SK-N-SH treated with all-trans-retinoic acid at 6 μM for 48 hours (cell line): ENCODE measurements at regions not wholly inside any gene's neighbourhood (a gene's known extent, or its start where the extent isn't known, plus 50 kb on each side); places are given as distances from the start of the nearest gene placed in this dataset.

ENCODE experiments used
- ATAC-seq: fragments of 200-7000 bp; cut with Tn5 transposase; 3 replicates; pipeline ENCODE4 v1.9.1; 2020; ENCODE audit warnings: mild to moderate bottlenecking, moderate library complexity
- ARNTL ChIP-seq: fragments of 450-650 bp; formaldehyde crosslinking; IDR thresholded peaks from 2 replicates; pipeline ENCODE4 v1.5.0; 2020; ENCODE audit warnings: low read depth, mild to moderate bottlenecking, moderate library complexity, borderline replicate concordance
- CSDC2 ChIP-seq: fragments of 250-450 bp; sonication (Bioruptor Pico); IDR thresholded peaks from 2 replicates; pipeline ENCODE4 v1.5.0; 2020; ENCODE audit warnings: mild to moderate bottlenecking, moderate library complexity
- ESRRG ChIP-seq: fragments of 250-450 bp; sonication (Bioruptor Pico); IDR thresholded peaks from 2 replicates; pipeline ENCODE4 v1.6.1; 2021; ENCODE audit warnings: mild to moderate bottlenecking
- ISL1 ChIP-seq: fragments of 250-450 bp; sonication (Bioruptor Pico); IDR thresholded peaks from 2 replicates; pipeline ENCODE4 v2.1.2; 2022; ENCODE audit warnings: mild to moderate bottlenecking, moderate library complexity
- OSR1 ChIP-seq: fragments of 250-450 bp; sonication (Bioruptor Pico); IDR thresholded peaks from 2 replicates; pipeline ENCODE4 v1.8.0; 2022; ENCODE audit warnings: moderate library complexity, mild to moderate bottlenecking, inconsistent platforms
- PPARA ChIP-seq: fragments of 250-450 bp; sonication (Bioruptor Pico); IDR thresholded peaks from 2 replicates; pipeline ENCODE4 v1.5.0; 2020; ENCODE audit warnings: mild to moderate bottlenecking, borderline replicate concordance
- RARB ChIP-seq: fragments of 250-450 bp; sonication (Bioruptor Pico); IDR thresholded peaks from 2 replicates; pipeline ENCODE4 v1.8.0; 2021; ENCODE audit warnings: mild to moderate bottlenecking, moderate library complexity
- SNAI2 ChIP-seq: fragments of 250-450 bp; sonication (Bioruptor Pico); IDR thresholded peaks from 2 replicates; pipeline ENCODE4 v1.5.0; 2020; ENCODE audit warnings: mild to moderate bottlenecking, moderate library complexity
- TCF4 ChIP-seq: fragments of 250-450 bp; sonication (Bioruptor Pico); IDR thresholded peaks from 2 replicates; pipeline ENCODE4 v1.8.0; 2021; ENCODE audit warnings: mild to moderate bottlenecking, moderate library complexity, borderline replicate concordance
- TOX ChIP-seq: fragments of 250-450 bp; sonication (Bioruptor Pico); IDR thresholded peaks from 2 replicates; pipeline ENCODE4 v1.8.0; 2021; ENCODE audit warnings: mild to moderate bottlenecking, moderate library complexity, borderline replicate concordance
- ZFP3 ChIP-seq: fragments of 250-450 bp; sonication (Bioruptor Pico); IDR thresholded peaks from 2 replicates; pipeline ENCODE4 v1.5.0; 2020; ENCODE audit warnings: mild to moderate bottlenecking, moderate library complexity
- ZFP30 ChIP-seq: fragments of 450-650 bp; formaldehyde crosslinking; IDR thresholded peaks from 2 replicates; pipeline ENCODE4 v1.5.0; 2022; ENCODE audit warnings: mild to moderate bottlenecking, moderate library complexity
- ZNF565 ChIP-seq: fragments of 450-650 bp; formaldehyde crosslinking; conservative IDR thresholded peaks from 2 replicates; pipeline ENCODE4 v1.5.0; 2020; ENCODE audit warnings: low read depth, mild to moderate bottlenecking, moderate library complexity
- ZNF70 ChIP-seq: fragments of 450-650 bp; formaldehyde crosslinking; IDR thresholded peaks from 2 replicates; pipeline ENCODE4 v1.5.0; 2020; ENCODE audit warnings: mild to moderate bottlenecking, moderate library complexity
- ZNF8 ChIP-seq: fragments of 450-650 bp; formaldehyde crosslinking; IDR thresholded peaks from 2 replicates; pipeline ENCODE4 v1.5.0; 2020; ENCODE audit warnings: mild to moderate bottlenecking, moderate library complexity
- TF ChIP-seq, protein P1 (sequence below): fragments of 250-450 bp; sonication (Bioruptor Pico); IDR thresholded peaks from 2 replicates; pipeline ENCODE4 v1.5.1; 2020; ENCODE audit warnings: low read depth, mild to moderate bottlenecking, moderate library complexity
- TF ChIP-seq, protein P2 (sequence below): fragments of 250-450 bp; sonication (Bioruptor Pico); IDR thresholded peaks from 2 replicates; pipeline ENCODE4 v1.5.0; 2020; ENCODE audit warnings: mild to moderate bottlenecking, moderate library complexity
- TF ChIP-seq, protein P3 (sequence below): fragments of 250-450 bp; sonication (Bioruptor Pico); IDR thresholded peaks from 2 replicates; pipeline ENCODE4 v1.5.1; 2021; ENCODE audit warnings: mild to moderate bottlenecking, moderate library complexity
- TF ChIP-seq, protein P4 (sequence below): fragments of 250-450 bp; sonication (Bioruptor Pico); IDR thresholded peaks from 2 replicates; pipeline ENCODE4 v1.8.0; 2021; ENCODE audit warnings: low read depth, mild to moderate bottlenecking, moderate library complexity, borderline replicate concordance
- TF ChIP-seq, protein P5 (sequence below): fragments of 250-450 bp; sonication (Bioruptor Pico); IDR thresholded peaks from 2 replicates; pipeline ENCODE4 v1.8.0; 2020; ENCODE audit warnings: mild to moderate bottlenecking, moderate library complexity, borderline replicate concordance

DNA sequence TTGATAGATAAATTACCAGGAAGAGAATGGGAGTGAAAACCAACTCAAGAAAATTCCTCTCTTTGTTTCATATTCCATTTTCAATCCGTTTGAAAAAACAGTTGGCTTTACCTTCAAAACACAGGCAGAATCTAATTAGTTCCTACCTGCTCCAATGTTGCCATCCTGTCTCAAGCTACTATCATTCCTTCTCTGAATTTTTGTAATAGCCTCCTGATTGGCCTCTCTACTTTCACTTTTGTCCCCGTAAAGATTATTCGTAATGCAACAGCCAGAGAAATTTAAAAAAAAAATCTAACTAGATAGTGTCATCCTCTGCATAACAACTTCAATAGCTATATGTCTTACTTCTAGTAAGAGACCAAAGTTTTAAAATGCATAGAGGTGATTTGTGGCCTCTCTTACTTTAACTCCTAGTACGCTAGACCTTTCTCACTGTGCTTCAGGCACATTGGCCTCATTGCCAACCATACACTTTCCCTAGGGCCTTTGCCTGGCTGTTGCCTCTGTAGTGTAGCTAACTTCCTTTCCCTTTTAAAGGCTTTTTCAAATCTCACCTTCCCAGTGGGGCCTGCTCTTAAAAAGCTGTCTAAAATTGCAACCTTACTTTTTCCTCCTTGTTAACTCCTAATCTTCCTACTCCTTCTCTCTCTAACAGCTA is 311.3 kb upstream of the GRIN3A start (continued):
- TF ChIP-seq RARB (CRISPR knock-in tag) = no peak
- no peak for TF ChIP-seq ZNF8 (CRISPR knock-in tag)
- TF ChIP-seq ZFP30 = no peak
- TF ChIP-seq, all 23 proteins: peak for 0

DNA sequence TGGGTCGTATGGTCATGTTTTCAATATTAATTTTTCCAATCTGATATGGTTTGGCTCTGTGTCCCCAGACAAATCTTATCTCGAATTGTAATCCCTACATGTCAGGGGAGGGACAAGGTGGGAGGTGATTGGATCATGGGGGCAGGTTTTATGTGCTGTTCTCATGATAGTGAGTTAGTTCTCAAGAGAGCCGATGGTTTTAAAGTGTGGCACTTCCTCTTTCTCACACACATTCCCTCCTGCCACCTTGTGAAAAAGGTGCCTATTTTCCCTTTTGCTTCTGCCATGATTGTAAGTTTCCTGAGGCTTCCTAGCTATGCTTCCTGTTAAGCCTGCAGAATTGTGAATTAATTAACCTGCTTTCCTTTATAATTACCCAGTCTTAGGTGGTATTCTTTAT is 309.1 kb upstream of the GRIN3A start:
- no peak for ATAC-seq
- no peak for TF ChIP-seq OSR1 (CRISPR knock-in tag)
- TF ChIP-seq ZNF565 (CRISPR knock-in tag) = no peak
- no peak for TF ChIP-seq ZNF70
- TF ChIP-seq, protein P1, sequence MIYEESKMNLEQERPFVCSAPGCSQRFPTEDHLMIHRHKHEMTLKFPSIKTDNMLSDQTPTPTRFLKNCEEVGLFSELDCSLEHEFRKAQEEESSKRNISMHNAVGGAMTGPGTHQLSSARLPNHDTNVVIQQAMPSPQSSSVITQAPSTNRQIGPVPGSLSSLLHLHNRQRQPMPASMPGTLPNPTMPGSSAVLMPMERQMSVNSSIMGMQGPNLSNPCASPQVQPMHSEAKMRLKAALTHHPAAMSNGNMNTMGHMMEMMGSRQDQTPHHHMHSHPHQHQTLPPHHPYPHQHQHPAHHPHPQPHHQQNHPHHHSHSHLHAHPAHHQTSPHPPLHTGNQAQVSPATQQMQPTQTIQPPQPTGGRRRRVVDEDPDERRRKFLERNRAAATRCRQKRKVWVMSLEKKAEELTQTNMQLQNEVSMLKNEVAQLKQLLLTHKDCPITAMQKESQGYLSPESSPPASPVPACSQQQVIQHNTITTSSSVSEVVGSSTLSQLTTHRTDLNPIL (CRISPR knock-in tag) = no peak
- TF ChIP-seq, protein P2, sequence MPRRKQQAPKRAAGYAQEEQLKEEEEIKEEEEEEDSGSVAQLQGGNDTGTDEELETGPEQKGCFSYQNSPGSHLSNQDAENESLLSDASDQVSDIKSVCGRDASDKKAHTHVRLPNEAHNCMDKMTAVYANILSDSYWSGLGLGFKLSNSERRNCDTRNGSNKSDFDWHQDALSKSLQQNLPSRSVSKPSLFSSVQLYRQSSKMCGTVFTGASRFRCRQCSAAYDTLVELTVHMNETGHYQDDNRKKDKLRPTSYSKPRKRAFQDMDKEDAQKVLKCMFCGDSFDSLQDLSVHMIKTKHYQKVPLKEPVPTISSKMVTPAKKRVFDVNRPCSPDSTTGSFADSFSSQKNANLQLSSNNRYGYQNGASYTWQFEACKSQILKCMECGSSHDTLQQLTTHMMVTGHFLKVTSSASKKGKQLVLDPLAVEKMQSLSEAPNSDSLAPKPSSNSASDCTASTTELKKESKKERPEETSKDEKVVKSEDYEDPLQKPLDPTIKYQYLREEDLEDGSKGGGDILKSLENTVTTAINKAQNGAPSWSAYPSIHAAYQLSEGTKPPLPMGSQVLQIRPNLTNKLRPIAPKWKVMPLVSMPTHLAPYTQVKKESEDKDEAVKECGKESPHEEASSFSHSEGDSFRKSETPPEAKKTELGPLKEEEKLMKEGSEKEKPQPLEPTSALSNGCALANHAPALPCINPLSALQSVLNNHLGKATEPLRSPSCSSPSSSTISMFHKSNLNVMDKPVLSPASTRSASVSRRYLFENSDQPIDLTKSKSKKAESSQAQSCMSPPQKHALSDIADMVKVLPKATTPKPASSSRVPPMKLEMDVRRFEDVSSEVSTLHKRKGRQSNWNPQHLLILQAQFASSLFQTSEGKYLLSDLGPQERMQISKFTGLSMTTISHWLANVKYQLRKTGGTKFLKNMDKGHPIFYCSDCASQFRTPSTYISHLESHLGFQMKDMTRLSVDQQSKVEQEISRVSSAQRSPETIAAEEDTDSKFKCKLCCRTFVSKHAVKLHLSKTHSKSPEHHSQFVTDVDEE (CRISPR knock-in tag) = no peak
- TF ChIP-seq ZNF8 (CRISPR knock-in tag) = no peak
- no peak for TF ChIP-seq ISL1 (CRISPR knock-in tag)
- no peak for TF ChIP-seq PPARA (CRISPR knock-in tag)

DNA sequence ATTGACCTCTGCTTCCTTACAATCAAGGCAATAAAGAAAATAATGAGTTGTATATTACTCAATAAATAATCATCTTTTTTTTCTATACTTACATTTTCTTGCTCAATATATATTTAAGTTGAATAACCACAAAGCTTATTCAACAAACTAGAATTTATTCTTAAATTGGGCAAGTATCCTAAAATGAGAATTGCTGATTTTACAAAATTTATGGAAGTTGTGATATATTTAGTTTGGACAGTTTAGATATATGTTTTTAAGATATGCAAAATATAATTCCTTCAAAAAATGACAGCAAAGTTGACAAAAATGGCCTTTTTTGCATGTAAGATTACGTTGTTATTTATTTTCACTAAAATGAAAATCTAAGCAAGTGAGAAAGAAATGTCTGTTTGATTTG is 305.7 kb upstream of the GRIN3A start:
- ATAC-seq = no peak
- no peak for TF ChIP-seq PPARA (CRISPR knock-in tag)
- TF ChIP-seq, protein P3, sequence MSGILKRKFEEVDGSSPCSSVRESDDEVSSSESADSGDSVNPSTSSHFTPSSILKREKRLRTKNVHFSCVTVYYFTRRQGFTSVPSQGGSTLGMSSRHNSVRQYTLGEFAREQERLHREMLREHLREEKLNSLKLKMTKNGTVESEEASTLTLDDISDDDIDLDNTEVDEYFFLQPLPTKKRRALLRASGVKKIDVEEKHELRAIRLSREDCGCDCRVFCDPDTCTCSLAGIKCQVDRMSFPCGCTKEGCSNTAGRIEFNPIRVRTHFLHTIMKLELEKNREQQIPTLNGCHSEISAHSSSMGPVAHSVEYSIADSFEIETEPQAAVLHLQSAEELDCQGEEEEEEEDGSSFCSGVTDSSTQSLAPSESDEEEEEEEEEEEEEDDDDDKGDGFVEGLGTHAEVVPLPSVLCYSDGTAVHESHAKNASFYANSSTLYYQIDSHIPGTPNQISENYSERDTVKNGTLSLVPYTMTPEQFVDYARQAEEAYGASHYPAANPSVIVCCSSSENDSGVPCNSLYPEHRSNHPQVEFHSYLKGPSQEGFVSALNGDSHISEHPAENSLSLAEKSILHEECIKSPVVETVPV (CRISPR knock-in tag) = no peak
- TF ChIP-seq, protein P1 (CRISPR knock-in tag) = no peak
- TF ChIP-seq, protein P4, sequence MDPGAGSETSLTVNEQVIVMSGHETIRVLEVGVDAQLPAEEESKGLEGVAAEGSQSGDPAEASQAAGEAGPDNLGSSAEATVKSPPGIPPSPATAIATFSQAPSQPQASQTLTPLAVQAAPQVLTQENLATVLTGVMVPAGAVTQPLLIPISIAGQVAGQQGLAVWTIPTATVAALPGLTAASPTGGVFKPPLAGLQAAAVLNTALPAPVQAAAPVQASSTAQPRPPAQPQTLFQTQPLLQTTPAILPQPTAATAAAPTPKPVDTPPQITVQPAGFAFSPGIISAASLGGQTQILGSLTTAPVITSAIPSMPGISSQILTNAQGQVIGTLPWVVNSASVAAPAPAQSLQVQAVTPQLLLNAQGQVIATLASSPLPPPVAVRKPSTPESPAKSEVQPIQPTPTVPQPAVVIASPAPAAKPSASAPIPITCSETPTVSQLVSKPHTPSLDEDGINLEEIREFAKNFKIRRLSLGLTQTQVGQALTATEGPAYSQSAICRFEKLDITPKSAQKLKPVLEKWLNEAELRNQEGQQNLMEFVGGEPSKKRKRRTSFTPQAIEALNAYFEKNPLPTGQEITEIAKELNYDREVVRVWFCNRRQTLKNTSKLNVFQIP = no peak
- TF ChIP-seq ESRRG (CRISPR knock-in tag) = no peak
- no peak for TF ChIP-seq ZNF8 (CRISPR knock-in tag)
- TF ChIP-seq ZFP30 = no peak
- no peak for TF ChIP-seq ISL1 (CRISPR knock-in tag)
- TF ChIP-seq RARB (CRISPR knock-in tag) = no peak
- no peak for TF ChIP-seq OSR1 (CRISPR knock-in tag)
- TF ChIP-seq ZFP3 (CRISPR knock-in tag) = no peak
- no peak for TF ChIP-seq TOX (CRISPR knock-in tag)
- no peak for TF ChIP-seq ARNTL
- no peak for TF ChIP-seq CSDC2
- TF ChIP-seq TCF4 (CRISPR knock-in tag) = no peak
- TF ChIP-seq, protein P5, sequence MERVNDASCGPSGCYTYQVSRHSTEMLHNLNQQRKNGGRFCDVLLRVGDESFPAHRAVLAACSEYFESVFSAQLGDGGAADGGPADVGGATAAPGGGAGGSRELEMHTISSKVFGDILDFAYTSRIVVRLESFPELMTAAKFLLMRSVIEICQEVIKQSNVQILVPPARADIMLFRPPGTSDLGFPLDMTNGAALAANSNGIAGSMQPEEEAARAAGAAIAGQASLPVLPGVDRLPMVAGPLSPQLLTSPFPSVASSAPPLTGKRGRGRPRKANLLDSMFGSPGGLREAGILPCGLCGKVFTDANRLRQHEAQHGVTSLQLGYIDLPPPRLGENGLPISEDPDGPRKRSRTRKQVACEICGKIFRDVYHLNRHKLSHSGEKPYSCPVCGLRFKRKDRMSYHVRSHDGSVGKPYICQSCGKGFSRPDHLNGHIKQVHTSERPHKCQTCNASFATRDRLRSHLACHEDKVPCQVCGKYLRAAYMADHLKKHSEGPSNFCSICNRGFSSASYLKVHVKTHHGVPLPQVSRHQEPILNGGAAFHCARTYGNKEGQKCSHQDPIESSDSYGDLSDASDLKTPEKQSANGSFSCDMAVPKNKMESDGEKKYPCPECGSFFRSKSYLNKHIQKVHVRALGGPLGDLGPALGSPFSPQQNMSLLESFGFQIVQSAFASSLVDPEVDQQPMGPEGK = no peak
- no peak for TF ChIP-seq SNAI2
- TF ChIP-seq ZNF70 = no peak
- TF ChIP-seq, protein P2 (CRISPR knock-in tag) = no peak
